Neural cell (in vitro differentiated cells): ENCODE measurements at regions not wholly inside any gene's neighbourhood (a gene's known extent, or its start where the extent isn't known, plus 50 kb on each side); places are given as distances from the start of the nearest gene placed in this dataset.

Source experiments
- H2AFZ ChIP-seq: fragments of 200-600, 300-800 bp; sonication (generic), shearing (Covaris generic); 2 replicates; pipeline ENCODE4 v1.6.0; 2014; ENCODE audit warnings: low read depth, mild to moderate bottlenecking, antibody characterized with exemption, low read length, moderate library complexity
- H3F3A ChIP-seq: fragments of 200-600 bp; shearing (Covaris generic); 2 replicates; pipeline ENCODE4 v1.6.1; 2016; ENCODE audit warnings: mild to moderate bottlenecking, moderate library complexity, mixed read lengths, antibody characterized with exemption, low read length; ENCODE audit not compliant: insufficient read depth, poor library complexity, severe bottlenecking
- H3K27ac ChIP-seq: fragments of 200-600, 300-800 bp; sonication (generic), shearing (Covaris generic); 2 replicates; pipeline ENCODE4 v1.5.1; 2014; ENCODE audit warnings: mild to moderate bottlenecking, low read length, moderate library complexity
- H3K27me3 ChIP-seq: fragments of 300-800, 200-600 bp; sonication (generic), shearing (Covaris generic); 2 replicates; pipeline ENCODE4 v1.6.0; 2014; ENCODE audit warnings: mild to moderate bottlenecking, low read depth, low read length, moderate library complexity; ENCODE audit not compliant: insufficient read depth
- H3K36me3 ChIP-seq: fragments of 300-800, 200-600 bp; sonication (generic), shearing (Covaris generic); 2 replicates; pipeline ENCODE4 v1.5.1; 2014; ENCODE audit warnings: mild to moderate bottlenecking, antibody characterized with exemption, low read length, moderate library complexity; ENCODE audit not compliant: insufficient read depth
- H3K4me2 ChIP-seq: fragments of 300-800, 200-600 bp; sonication (generic), shearing (Covaris generic); 2 replicates; pipeline ENCODE4 v1.6.0; 2014; ENCODE audit warnings: mild to moderate bottlenecking, low read length
- H3K4me3 ChIP-seq: fragments of 300-800, 200-600 bp; sonication (generic), shearing (Covaris generic); 2 replicates; pipeline ENCODE4 v1.5.1; 2014; ENCODE audit warnings: mild to moderate bottlenecking, low read length, moderate library complexity
- H3K79me2 ChIP-seq: fragments of 200-600 bp; shearing (Covaris generic); replicated peaks from 2 replicates; pipeline ENCODE4 v1.6.0; 2014; ENCODE audit warnings: mild to moderate bottlenecking, low read length, moderate library complexity; ENCODE audit not compliant: insufficient read depth
- H3K9ac ChIP-seq: fragments of 300-800, 200-600 bp; sonication (generic), shearing (Covaris generic); 2 replicates; pipeline ENCODE4 v1.6.1; 2016; ENCODE audit warnings: mild to moderate bottlenecking, low read length, mixed read lengths
- H3K9me2 ChIP-seq: fragments of 200-600 bp; shearing (Covaris generic); 2 replicates; pipeline ENCODE4 v1.6.1; 2016; ENCODE audit warnings: mild to moderate bottlenecking, low read length, mixed read lengths; ENCODE audit not compliant: insufficient read depth
- H3K9me3 ChIP-seq: fragments of 200-600, 300-800 bp; sonication (generic), shearing (Covaris generic); 2 replicates; pipeline ENCODE4 v1.6.1; 2016; ENCODE audit warnings: mild to moderate bottlenecking, mixed run types, low read length, moderate library complexity, mixed read lengths
- H4K20me1 ChIP-seq: fragments of 200-600 bp; shearing (Covaris generic); 2 replicates; pipeline ENCODE4 v1.6.1; 2016; ENCODE audit warnings: mild to moderate bottlenecking, mixed run types; ENCODE audit not compliant: insufficient read depth
- EP300 ChIP-seq: fragments of 450-650 bp; conservative IDR thresholded peaks from 2 replicates; pipeline ENCODE4 v1.6.1; 2014; ENCODE audit warnings: antibody characterized with exemption, mild to moderate bottlenecking, moderate library complexity; ENCODE audit not compliant: poor library complexity, severe bottlenecking
- EZH2 ChIP-seq: fragments of 200-600, 300-800 bp; shearing (Covaris generic), sonication (generic); IDR thresholded peaks from 2 replicates; pipeline ENCODE4 v1.6.1; 2014; ENCODE audit warnings: antibody characterized with exemption, low read length, borderline replicate concordance, mild to moderate bottlenecking; ENCODE audit not compliant: insufficient read depth, poor library complexity, severe bottlenecking
- MXI1 ChIP-seq: fragments of 450-650 bp; conservative IDR thresholded peaks from 2 replicates; pipeline ENCODE4 v1.6.1; 2014; ENCODE audit warnings: antibody characterized with exemption, mild to moderate bottlenecking; ENCODE audit not compliant: poor library complexity, severe bottlenecking
- POLR2AphosphoS5 ChIP-seq: IDR thresholded peaks from 2 replicates; pipeline ENCODE4 v1.6.1; 2012
- RAD21 ChIP-seq: fragments of 450-650 bp; conservative IDR thresholded peaks from 2 replicates; pipeline ENCODE4 v1.6.1; 2014; ENCODE audit warnings: antibody characterized with exemption, mild to moderate bottlenecking, moderate library complexity
- SMC3 ChIP-seq: fragments of 450-650 bp; conservative IDR thresholded peaks from 2 replicates; pipeline ENCODE4 v1.6.1; 2014; ENCODE audit warnings: antibody characterized with exemption, mild to moderate bottlenecking, moderate library complexity; ENCODE audit not compliant: poor library complexity
- TAF1 ChIP-seq: IDR thresholded peaks from 2 replicates; pipeline ENCODE4 v1.6.1; 2012; ENCODE audit warnings: low read depth
- TF ChIP-seq, protein P1 (sequence below): IDR thresholded peaks from 2 replicates; pipeline ENCODE4 v1.6.1; 2012; ENCODE audit warnings: borderline replicate concordance
- TF ChIP-seq, protein P2 (sequence below): fragments of 450-650 bp; IDR thresholded peaks from 2 replicates; pipeline ENCODE4 v1.5.1; 2014; ENCODE audit warnings: antibody characterized with exemption, mild to moderate bottlenecking, moderate library complexity; ENCODE audit not compliant: poor library complexity, severe bottlenecking

DNA sequence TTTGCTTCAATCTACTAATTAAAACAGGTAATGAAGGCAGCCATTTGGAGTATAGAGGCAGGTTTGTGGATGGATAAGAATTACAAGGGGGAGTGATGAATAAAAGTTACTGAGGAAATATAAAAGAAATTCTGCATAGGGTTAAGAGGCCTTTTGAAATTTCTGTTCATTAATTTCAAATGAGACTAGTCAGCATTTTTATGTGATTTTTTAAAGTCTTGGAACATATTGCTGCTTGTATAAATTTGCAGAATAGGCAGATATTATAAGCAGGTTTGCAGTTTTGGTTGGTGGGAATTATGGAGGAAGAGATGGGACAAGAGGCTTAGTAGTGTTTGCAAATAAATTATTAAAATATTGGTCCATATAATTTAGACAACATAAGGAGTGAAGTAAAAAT, 750.4 kb upstream of the AGA start:
- Histone ChIP-seq H2AFZ (no peak overlapping the region), H3F3A (no peaks in the 10 kb centered on the region), H3K36me3 (no peaks in the 10 kb centered on the region), H3K9me3 (no peaks in the 10 kb centered on the region), H3K4me2 (no peak overlapping the region), H3K4me3 (no peak overlapping the region), H3K9me2 (no peaks in the 10 kb centered on the region), H3K79me2 (no peaks in the 10 kb centered on the region), H3K27ac (no peak overlapping the region), H3K27me3 (no peaks in the 10 kb centered on the region), H4K20me1 (no peaks in the 10 kb centered on the region), H3K9ac (no peak overlapping the region)
- no peak for TF ChIP-seq RAD21
- no peak for TF ChIP-seq POLR2AphosphoS5
- no peak for TF ChIP-seq EZH2
- TF ChIP-seq EP300 = no peak
- TF ChIP-seq SMC3 = no peak
- TF ChIP-seq, protein P1, sequence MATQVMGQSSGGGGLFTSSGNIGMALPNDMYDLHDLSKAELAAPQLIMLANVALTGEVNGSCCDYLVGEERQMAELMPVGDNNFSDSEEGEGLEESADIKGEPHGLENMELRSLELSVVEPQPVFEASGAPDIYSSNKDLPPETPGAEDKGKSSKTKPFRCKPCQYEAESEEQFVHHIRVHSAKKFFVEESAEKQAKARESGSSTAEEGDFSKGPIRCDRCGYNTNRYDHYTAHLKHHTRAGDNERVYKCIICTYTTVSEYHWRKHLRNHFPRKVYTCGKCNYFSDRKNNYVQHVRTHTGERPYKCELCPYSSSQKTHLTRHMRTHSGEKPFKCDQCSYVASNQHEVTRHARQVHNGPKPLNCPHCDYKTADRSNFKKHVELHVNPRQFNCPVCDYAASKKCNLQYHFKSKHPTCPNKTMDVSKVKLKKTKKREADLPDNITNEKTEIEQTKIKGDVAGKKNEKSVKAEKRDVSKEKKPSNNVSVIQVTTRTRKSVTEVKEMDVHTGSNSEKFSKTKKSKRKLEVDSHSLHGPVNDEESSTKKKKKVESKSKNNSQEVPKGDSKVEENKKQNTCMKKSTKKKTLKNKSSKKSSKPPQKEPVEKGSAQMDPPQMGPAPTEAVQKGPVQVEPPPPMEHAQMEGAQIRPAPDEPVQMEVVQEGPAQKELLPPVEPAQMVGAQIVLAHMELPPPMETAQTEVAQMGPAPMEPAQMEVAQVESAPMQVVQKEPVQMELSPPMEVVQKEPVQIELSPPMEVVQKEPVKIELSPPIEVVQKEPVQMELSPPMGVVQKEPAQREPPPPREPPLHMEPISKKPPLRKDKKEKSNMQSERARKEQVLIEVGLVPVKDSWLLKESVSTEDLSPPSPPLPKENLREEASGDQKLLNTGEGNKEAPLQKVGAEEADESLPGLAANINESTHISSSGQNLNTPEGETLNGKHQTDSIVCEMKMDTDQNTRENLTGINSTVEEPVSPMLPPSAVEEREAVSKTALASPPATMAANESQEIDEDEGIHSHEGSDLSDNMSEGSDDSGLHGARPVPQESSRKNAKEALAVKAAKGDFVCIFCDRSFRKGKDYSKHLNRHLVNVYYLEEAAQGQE = no peak
- no peak for TF ChIP-seq TAF1
- TF ChIP-seq, protein P2, sequence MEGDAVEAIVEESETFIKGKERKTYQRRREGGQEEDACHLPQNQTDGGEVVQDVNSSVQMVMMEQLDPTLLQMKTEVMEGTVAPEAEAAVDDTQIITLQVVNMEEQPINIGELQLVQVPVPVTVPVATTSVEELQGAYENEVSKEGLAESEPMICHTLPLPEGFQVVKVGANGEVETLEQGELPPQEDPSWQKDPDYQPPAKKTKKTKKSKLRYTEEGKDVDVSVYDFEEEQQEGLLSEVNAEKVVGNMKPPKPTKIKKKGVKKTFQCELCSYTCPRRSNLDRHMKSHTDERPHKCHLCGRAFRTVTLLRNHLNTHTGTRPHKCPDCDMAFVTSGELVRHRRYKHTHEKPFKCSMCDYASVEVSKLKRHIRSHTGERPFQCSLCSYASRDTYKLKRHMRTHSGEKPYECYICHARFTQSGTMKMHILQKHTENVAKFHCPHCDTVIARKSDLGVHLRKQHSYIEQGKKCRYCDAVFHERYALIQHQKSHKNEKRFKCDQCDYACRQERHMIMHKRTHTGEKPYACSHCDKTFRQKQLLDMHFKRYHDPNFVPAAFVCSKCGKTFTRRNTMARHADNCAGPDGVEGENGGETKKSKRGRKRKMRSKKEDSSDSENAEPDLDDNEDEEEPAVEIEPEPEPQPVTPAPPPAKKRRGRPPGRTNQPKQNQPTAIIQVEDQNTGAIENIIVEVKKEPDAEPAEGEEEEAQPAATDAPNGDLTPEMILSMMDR = no peak
- no peak for TF ChIP-seq MXI1

DNA sequence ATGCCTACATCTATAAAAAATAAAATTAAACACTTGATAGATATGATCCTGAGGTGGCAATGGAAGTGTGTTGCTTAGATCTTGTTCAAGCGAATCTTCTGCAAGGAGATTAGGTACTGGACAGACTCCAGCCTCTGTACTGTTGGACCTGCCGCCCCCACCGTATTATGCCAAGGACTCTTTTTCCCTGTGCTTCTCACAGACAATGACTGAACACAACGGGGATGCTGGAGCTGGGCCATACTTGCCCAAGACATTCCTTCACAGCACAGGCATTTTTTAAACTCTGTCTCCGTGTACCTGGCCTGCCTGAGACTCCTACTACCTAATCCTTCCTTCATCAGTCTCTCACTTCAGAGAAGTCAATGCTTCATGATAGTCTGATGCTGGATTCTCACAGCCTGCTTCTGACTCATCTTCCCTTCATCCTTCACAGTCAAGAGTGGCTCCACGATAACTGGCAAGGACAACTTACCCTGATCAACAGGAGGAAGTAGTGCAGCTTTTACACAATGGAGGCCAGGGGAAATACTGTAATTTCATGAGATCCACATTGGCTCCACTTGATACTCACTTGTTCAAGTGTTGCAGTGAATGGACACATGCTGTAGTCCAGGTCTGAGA, 754.6 kb upstream of the AGA start:
- Histone ChIP-seq H3K79me2 (no peaks in the 10 kb centered on the region), H3K9me2 (no peaks in the 10 kb centered on the region), H3K36me3 (no peaks in the 10 kb centered on the region), H3K4me3 (no peak overlapping the region), H2AFZ (no peak overlapping the region), H3K27me3 (no peaks in the 10 kb centered on the region), H3K9ac (no peak overlapping the region), H3K27ac (no peak overlapping the region), H3K4me2 (no peak overlapping the region), H4K20me1 (no peaks in the 10 kb centered on the region), H3F3A (no peaks in the 10 kb centered on the region), H3K9me3 (no peaks in the 10 kb centered on the region)
- TF ChIP-seq, protein P1 = no peak
- TF ChIP-seq, protein P2 = no peak
- TF ChIP-seq RAD21 (no peak), EP300 (no peak)
